GM23338 (cell line): ENCODE measurements at regions not wholly inside any gene's neighbourhood (a gene's known extent, or its start where the extent isn't known, plus 50 kb on each side); places are given as distances from the start of the nearest gene placed in this dataset.

Source experiments
- CREB1 ChIP-seq: fragments of 250-450 bp; sonication (Bioruptor Pico); IDR thresholded peaks from 2 replicates; pipeline ENCODE4 v1.5.0; 2020; ENCODE audit warnings: low read depth, mild to moderate bottlenecking, moderate library complexity
- CTCF ChIP-seq, 2 experiments: fragments of 200-600 bp in 1 of 2; sonication (generic) in 1 of 2; conservative IDR thresholded peaks; 2 replicates each; pipeline versions ENCODE4 v1.5.1 to v1.6.1; 2016 to 2017; ENCODE audit warnings: antibody characterized with exemption in 2 of 2, low read depth in 2 of 2, mild to moderate bottlenecking in 2 of 2, moderate library complexity in 1 of 2
- EZH2 ChIP-seq: fragments of 200-600 bp; sonication (generic); IDR thresholded peaks from one replicate; pipeline ENCODE4 v1.8.0; 2017; ENCODE audit warnings: antibody characterized with exemption, mild to moderate bottlenecking, low read depth; ENCODE audit not compliant: unreplicated experiment
- JUNB ChIP-seq: IDR thresholded peaks from one replicate; pipeline ENCODE4 v1.6.1; 2016; ENCODE audit warnings: antibody characterized with exemption; ENCODE audit not compliant: unreplicated experiment
- POLR2AphosphoS5 ChIP-seq: IDR thresholded peaks from 2 replicates; pipeline ENCODE4 v1.6.1; 2016; ENCODE audit warnings: antibody characterized with exemption, low read depth
- REST ChIP-seq: IDR thresholded peaks from one replicate; pipeline ENCODE4 v1.6.1; 2018; ENCODE audit warnings: antibody characterized with exemption; ENCODE audit not compliant: unreplicated experiment

DNA sequence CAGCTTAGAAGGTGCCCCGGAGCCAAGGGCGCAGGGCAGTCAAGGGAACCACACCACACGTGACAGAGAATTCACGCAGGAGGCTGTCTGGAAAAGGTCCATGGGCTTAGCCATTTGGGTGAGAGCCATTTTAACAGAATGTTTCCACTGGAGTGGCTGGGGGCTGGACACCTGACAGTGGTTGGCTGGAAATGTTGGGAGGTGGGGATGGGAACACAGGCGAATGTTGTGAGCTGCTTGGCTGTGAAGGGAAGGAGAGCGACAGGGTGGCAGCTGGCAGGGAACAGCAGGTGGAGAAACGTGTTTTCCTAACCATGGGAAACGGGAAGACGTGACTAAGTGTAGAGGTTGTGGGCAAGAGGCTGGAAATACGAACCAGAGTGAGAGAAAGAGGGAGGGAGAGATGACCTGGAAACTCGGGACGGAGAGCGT is 100.5 kb upstream of the ZNF32 start:
- TF ChIP-seq POLR2AphosphoS5 (no peak), CTCF (conservative IDR thresholded peaks at IDR 0.05; ENCODE audit: low read depth in 2 of 2) (no peak), CREB1 (CRISPR knock-in tag) (no peak), JUNB (no peak), EZH2 (no peak), REST (no peak)
